ENCODE measurements at regions not wholly inside any gene's neighbourhood (a gene's known extent, or its start where the extent isn't known, plus 50 kb on each side); places are given as distances from the start of the nearest gene placed in this dataset.

DNA sequence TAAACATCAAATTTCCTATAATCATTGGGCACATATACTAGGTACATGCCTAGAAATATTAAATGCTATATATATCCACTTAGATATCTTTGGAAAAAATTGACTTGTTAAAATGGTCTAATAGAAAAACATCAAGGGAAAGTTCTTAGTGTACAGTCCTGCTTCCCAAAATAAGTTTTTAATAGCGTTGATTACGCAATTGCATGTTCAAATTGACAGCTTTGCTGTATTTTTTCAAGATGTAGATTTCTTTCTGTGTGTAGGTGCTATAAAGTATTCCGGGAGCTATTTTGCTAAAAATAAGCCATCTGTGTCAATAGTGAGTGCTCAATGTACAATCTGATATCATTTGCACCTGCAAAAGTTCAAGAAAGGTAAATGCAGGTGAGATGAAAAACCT lies 463.9 kb upstream of the ATP2B1 start:
- ATAC-seq = no peak
- Histone ChIP-seq H3K27ac (no peak overlapping the region), H3K4me1 (no peaks in the 10 kb centered on the region), H3K4me3 (no peak overlapping the region), H3K36me3 (no peaks in the 10 kb centered on the region), H3K9me3 (no peaks in the 10 kb centered on the region), H3K27me3 (no peaks in the 10 kb centered on the region)
- TF ChIP-seq POLR2A (IDR thresholded peaks at IDR 0.05) = no peak
- TF ChIP-seq, protein P1, sequence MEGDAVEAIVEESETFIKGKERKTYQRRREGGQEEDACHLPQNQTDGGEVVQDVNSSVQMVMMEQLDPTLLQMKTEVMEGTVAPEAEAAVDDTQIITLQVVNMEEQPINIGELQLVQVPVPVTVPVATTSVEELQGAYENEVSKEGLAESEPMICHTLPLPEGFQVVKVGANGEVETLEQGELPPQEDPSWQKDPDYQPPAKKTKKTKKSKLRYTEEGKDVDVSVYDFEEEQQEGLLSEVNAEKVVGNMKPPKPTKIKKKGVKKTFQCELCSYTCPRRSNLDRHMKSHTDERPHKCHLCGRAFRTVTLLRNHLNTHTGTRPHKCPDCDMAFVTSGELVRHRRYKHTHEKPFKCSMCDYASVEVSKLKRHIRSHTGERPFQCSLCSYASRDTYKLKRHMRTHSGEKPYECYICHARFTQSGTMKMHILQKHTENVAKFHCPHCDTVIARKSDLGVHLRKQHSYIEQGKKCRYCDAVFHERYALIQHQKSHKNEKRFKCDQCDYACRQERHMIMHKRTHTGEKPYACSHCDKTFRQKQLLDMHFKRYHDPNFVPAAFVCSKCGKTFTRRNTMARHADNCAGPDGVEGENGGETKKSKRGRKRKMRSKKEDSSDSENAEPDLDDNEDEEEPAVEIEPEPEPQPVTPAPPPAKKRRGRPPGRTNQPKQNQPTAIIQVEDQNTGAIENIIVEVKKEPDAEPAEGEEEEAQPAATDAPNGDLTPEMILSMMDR (IDR thresholded peaks at IDR 0.05) = no peak
- TF ChIP-seq POLR2AphosphoS5 (IDR thresholded peaks at IDR 0.05) = no peak
- no peak for TF ChIP-seq EP300 (IDR thresholded peaks at IDR 0.05)
- WGBS, 2 donors (ENCODE audit: low coverage in 1 of 2) = 98 to 100% methylated on average over 3 of the region's 3 CpGs

DNA sequence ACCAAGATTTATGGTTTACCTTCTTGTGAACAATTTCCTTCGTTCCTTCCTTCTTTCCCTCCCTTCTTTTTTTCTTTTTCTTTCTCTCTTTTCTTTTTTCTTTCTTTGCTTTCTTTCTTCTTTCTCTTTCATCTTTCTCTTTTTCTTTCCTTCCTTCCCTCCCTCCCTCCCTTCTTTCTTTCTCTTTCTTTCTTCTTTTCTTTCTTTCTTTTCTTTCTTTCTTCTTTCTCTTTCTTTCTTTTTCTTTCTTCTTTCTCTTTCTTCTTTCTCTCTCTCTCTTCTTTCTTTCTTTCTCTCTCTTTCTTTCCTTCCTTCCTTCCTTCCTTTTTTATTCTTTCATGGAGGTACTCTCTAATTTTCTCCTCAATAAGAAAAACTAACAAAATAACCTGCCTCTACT lies 462.1 kb upstream of the ATP2B1 start:
- Histone ChIP-seq H3K4me3 (no peak overlapping the region), H3K27ac (no peak overlapping the region), H3K9me3 (no peaks in the 10 kb centered on the region), H3K36me3 (no peaks in the 10 kb centered on the region), H3K27me3 (no peaks in the 10 kb centered on the region), H3K4me1 (no peaks in the 10 kb centered on the region)
- 90 to 100% methylated on average over 1 of the region's 1 CpG for WGBS, 2 donors (ENCODE audit: low coverage in 1 of 2)
- ATAC-seq = no peak
- TF ChIP-seq POLR2A (IDR thresholded peaks at IDR 0.05) (no peak), EP300 (IDR thresholded peaks at IDR 0.05) (no peak)

DNA sequence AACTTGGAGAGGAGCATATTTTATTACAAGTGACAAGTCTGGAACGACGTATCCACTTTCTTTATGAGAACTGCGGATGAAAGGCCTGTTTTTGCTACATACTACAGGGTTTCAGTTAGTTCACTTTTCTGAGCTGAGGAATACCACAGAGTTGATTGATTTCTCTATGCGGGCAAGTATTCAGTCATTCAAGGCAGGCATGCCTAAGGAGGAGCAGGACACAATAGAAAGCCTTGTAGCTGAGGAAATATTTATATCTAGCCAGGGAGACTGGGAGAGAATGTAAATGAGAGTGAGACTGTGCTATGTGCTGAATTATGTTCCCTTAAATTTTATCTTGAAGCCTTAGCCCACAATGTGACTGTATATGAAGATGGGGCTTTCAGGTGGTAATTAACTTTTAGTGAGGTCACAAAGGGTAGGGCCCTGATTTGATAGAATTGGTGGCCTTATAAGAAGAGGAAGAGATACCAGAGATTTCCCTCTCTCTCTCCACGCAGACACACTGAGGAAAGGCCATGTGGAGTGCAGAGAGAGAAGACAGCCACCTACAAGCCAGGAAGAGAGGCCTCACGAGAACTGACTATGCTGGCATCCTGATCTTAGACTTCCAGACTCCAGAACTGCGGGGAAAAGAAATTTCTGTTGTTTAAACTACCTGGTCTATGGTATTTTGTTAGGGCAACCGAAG lies 459.0 kb upstream of the ATP2B1 start:
- no peak overlapping the region for H3K4me3 ChIP-seq
- 69 to 74% methylated on average over 5 to 6 of the region's 8 CpGs for WGBS, 2 donors (ENCODE audit: low coverage in 1 of 2)
- TF ChIP-seq, protein P1 (IDR thresholded peaks at IDR 0.05) = no peak
- TF ChIP-seq EP300 (IDR thresholded peaks at IDR 0.05) (no peak), POLR2A (IDR thresholded peaks at IDR 0.05) (no peak), POLR2AphosphoS5 (IDR thresholded peaks at IDR 0.05) (no peak)
- no peaks in the 10 kb centered on the region for H3K27me3 ChIP-seq
- no peaks in the 10 kb centered on the region for H3K4me1 ChIP-seq
- ATAC-seq = no peak
- no peaks in the 10 kb centered on the region for H3K36me3 ChIP-seq
- H3K27ac ChIP-seq = no peak overlapping the region
- no peaks in the 10 kb centered on the region for H3K9me3 ChIP-seq

DNA sequence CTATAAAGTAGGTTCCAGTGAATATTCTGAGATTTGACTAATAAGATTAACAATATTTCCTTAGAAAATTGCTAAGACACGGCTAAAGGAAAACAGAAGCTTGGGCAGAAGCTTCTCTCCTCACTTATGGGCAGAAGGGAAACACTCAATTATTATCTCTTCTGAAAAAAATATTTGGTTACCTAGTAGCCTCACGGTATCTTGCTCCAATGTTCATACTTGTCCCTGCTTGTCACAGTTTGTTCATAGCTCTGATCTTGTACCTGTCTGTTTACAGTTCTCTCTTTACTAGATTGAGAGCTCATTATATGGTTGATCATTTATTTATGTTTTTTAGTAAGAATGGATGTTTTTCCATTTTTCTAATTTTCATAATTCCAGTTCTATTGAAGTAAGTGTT lies 458.0 kb upstream of the ATP2B1 start:
- Histone ChIP-seq H3K27ac (no peak overlapping the region), H3K9me3 (no peaks in the 10 kb centered on the region), H3K27me3 (no peaks in the 10 kb centered on the region), H3K4me3 (no peak overlapping the region), H3K36me3 (no peaks in the 10 kb centered on the region), H3K4me1 (no peaks in the 10 kb centered on the region)
- ATAC-seq = no peak
- TF ChIP-seq POLR2A (IDR thresholded peaks at IDR 0.05) = no peak
- TF ChIP-seq, protein P1 (IDR thresholded peaks at IDR 0.05) = no peak
- no peak for TF ChIP-seq EP300 (IDR thresholded peaks at IDR 0.05)
- no peak for TF ChIP-seq POLR2AphosphoS5 (IDR thresholded peaks at IDR 0.05)
- 89 to 93% methylated on average over 2 of the region's 2 CpGs for WGBS, 2 donors (ENCODE audit: low coverage in 1 of 2)

DNA sequence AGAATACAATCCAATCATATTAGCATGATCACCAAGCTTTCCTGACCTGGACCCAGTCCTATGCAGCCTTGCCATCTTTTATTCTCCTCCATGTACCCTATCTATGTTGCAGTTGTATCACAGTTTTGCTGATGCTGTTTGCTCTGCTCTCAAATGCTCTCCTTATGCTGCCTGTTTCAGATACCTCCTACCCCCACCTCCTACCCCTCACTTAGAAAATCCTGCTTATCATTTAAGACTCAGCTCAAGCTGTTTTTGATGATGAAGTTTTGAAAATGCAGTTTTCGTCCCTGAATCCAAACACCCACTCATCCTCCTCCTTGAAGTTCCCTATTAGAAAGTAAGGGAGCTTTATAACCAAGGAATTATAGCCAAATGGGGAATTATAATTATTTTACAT lies 457.4 kb upstream of the ATP2B1 start:
- 75 to 90% methylated on average over 1 of the region's 1 CpG for WGBS, 2 donors (ENCODE audit: low coverage in 1 of 2)
- Histone ChIP-seq H3K9me3 (no peaks in the 10 kb centered on the region), H3K4me3 (no peak overlapping the region), H3K27me3 (no peaks in the 10 kb centered on the region), H3K36me3 (no peaks in the 10 kb centered on the region), H3K27ac (no peak overlapping the region), H3K4me1 (no peaks in the 10 kb centered on the region)
- TF ChIP-seq POLR2A (IDR thresholded peaks at IDR 0.05) (no peak), POLR2AphosphoS5 (IDR thresholded peaks at IDR 0.05) (no peak), EP300 (IDR thresholded peaks at IDR 0.05) (no peak)
- TF ChIP-seq, protein P1 (IDR thresholded peaks at IDR 0.05) = no peak
- no peak for ATAC-seq

All from gastroesophageal sphincter (tissue), 4 donors.